ENCODE measurements at regions not wholly inside any gene's neighbourhood (a gene's known extent, or its start where the extent isn't known, plus 50 kb on each side); places are given as distances from the start of the nearest gene placed in this dataset.

DNA sequence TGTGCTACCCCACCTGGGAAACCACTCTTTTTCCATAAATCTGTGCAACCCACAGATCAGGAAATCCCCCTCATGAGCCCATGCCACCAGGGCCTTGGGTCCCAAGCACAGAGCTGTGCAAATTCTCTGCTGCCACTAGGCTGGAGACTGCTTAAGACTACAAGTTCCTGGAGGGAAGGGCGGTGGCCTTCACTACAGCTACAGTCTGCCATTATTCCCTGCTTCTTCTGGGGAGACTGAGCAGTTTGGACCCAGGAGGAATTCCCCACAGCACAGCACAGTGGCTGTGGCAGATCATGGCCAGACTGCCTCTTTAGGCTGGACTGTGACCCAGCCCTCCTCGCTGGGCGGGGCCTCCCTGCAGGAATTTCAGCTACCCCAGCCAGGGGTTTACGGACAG, 89.7 kb upstream of the GRB10 start:
- H3K36me3 ChIP-seq, result no peaks in the 10 kb centered on the region
- no peaks in the 10 kb centered on the region for H3K9me3 ChIP-seq
- ATAC-seq (no peak), DNase-seq (no peak)
- H3K27ac ChIP-seq, result no peak overlapping the region
- TF ChIP-seq, protein P1, sequence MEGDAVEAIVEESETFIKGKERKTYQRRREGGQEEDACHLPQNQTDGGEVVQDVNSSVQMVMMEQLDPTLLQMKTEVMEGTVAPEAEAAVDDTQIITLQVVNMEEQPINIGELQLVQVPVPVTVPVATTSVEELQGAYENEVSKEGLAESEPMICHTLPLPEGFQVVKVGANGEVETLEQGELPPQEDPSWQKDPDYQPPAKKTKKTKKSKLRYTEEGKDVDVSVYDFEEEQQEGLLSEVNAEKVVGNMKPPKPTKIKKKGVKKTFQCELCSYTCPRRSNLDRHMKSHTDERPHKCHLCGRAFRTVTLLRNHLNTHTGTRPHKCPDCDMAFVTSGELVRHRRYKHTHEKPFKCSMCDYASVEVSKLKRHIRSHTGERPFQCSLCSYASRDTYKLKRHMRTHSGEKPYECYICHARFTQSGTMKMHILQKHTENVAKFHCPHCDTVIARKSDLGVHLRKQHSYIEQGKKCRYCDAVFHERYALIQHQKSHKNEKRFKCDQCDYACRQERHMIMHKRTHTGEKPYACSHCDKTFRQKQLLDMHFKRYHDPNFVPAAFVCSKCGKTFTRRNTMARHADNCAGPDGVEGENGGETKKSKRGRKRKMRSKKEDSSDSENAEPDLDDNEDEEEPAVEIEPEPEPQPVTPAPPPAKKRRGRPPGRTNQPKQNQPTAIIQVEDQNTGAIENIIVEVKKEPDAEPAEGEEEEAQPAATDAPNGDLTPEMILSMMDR (IDR thresholded peaks at IDR 0.05), result no peak
- no peaks in the 10 kb centered on the region for H3K4me1 ChIP-seq
- no peaks in the 10 kb centered on the region for H3K27me3 ChIP-seq
- no peak overlapping the region for H3K4me3 ChIP-seq
- intact Hi-C loops (cut with DNase I), result no loop called here

DNA sequence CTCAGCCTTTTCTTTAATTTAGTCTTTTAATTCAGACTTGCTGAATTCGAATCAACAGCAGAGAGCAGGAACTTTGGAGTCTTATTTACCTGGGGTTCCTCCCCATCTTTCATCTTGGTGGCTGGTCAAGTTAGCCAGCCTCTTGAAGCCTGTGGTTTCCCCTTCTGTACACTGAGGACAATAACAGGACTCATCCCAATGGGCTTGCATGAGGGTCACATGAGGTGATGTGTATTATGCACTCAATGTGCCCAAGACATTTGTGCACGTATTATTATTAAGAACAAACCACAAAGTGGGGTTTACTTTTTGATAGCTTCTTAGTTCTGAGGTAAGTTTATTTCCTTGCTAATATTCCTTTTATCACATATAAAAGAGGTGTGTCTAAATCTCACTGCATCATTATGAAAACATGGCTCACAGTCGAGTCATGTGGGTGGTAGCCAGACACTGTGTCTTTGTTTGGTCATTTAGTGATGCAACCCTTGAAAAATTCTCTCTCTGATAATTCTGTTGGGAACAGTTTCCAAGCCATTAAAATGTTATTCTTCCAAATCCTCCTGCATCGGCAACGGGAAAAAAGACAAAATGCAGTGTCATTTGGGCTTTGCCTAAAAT, 86.5 kb upstream of the GRB10 start:
- Histone ChIP-seq H3K27ac (no peak overlapping the region), H3K4me3 (no peak overlapping the region), H3K36me3 (no peaks in the 10 kb centered on the region), H3K4me1 (no peaks in the 10 kb centered on the region), H3K27me3 (no peaks in the 10 kb centered on the region), H3K9me3 (no peaks in the 10 kb centered on the region)
- TF ChIP-seq, protein P1 (IDR thresholded peaks at IDR 0.05), result no peak
- DNase-seq, result no peak
- intact Hi-C loops (cut with DNase I), result no loop called here
- ATAC-seq, result no peak

DNA sequence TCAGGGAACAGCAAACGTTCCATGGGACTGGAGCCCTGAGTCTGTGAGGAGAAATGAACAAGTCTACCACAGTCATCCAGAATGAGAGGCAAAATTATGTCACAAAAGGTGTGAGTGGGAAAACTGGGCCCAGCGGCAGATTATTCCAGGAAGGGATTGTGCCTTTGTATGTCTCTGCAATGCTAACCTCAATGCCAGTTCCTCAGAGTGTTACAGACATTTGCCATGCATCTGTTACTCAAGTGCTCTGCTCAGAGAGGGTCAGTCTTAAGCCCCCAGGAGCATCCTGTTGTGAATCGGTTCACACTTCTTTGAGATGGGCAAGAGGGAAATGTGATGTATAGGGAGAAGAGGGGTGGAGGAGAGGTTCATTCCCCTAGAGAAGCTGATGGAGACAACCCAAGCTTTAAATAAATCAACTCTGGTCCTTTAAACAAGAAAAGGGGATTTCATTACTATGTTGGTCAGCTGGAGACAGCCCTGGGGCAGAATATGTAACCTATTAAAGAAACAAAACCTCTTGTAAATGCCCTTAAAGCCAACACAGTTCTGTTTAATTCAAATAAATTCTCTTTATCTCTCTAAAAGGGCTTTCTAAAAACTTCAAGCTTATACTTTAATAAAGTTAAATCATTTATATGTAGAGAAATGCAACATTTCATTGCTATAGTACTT, 85.9 kb upstream of the GRB10 start:
- DNase-seq, result no peak
- no peak overlapping the region for H3K27ac ChIP-seq
- no peaks in the 10 kb centered on the region for H3K4me1 ChIP-seq
- TF ChIP-seq, protein P1 (IDR thresholded peaks at IDR 0.05), result no peak
- H3K36me3 ChIP-seq, result no peaks in the 10 kb centered on the region
- no peak overlapping the region for H3K4me3 ChIP-seq
- no peaks in the 10 kb centered on the region for H3K9me3 ChIP-seq
- no peak for ATAC-seq
- no peaks in the 10 kb centered on the region for H3K27me3 ChIP-seq
- intact Hi-C loops (cut with DNase I), result no loop called here

- Histone ChIP-seq H3K27ac (no peak overlapping the region), H3K36me3 (no peaks in the 10 kb centered on the region), H3K4me3 (no peak overlapping the region), H3K9me3 (no peaks in the 10 kb centered on the region), H3K27me3 (no peaks in the 10 kb centered on the region), H3K4me1 (no peaks in the 10 kb centered on the region)
- intact Hi-C loops (cut with DNase I), result no loop called here
- ATAC-seq, result no peak
- DNase-seq, result no peak
- TF ChIP-seq, protein P1 (IDR thresholded peaks at IDR 0.05), result no peak
Measured at GRCh38 chr7:50867034-50867356, 84.3 kb upstream of the GRB10 start.

- ATAC-seq (no peak), DNase-seq (no peak)
- H3K27me3 ChIP-seq, result no peaks in the 10 kb centered on the region
- no peaks in the 10 kb centered on the region for H3K9me3 ChIP-seq
- H3K4me3 ChIP-seq, result no peak overlapping the region
- no peaks in the 10 kb centered on the region for H3K36me3 ChIP-seq
- no peak overlapping the region for H3K27ac ChIP-seq
- no peaks in the 10 kb centered on the region for H3K4me1 ChIP-seq
- TF ChIP-seq, protein P1 (IDR thresholded peaks at IDR 0.05), result no peak
- intact Hi-C loops (cut with DNase I), result no loop called here
Measured at GRCh38 chr7:50866343-50867033, 83.8 kb upstream of the GRB10 start.

All from upper lobe of right lung (tissue), 1 donor.